HG03139 (cell line): ENCODE measurements at regions not wholly inside any gene's neighbourhood (a gene's known extent, or its start where the extent isn't known, plus 50 kb on each side); places are given as distances from the start of the nearest gene placed in this dataset.

ENCODE experiments used
- ATAC-seq: cut with Tn5 transposase; IDR thresholded peaks from one replicate; pipeline ENCODE4 v1.9.1; 2021; ENCODE audit not compliant: unreplicated experiment

- ATAC-seq, result no peak
Observed at GRCh38 chr4:113849771-113850170, 88.2 kb upstream of the CAMK2D start.

GRCh38 chr4:113847710-113848109, 86.2 kb upstream of the CAMK2D start:
- ATAC-seq, result no peak

- ATAC-seq, result no peak
Observed at GRCh38 chr4:113846433-113846832, 84.9 kb upstream of the CAMK2D start.

- no peak for ATAC-seq
Observed at GRCh38 chr4:113845138-113845537, 83.6 kb upstream of the CAMK2D start.

- no peak for ATAC-seq
Observed at GRCh38 chr4:113844369-113844768, 82.8 kb upstream of the CAMK2D start.

- ATAC-seq, result no peak
Observed at GRCh38 chr4:113840861-113841260, 79.3 kb upstream of the CAMK2D start.

- ATAC-seq, result no peak
Observed at GRCh38 chr4:113838460-113838859, 76.9 kb upstream of the CAMK2D start.

- peak; percentile 99 for ATAC-seq
Observed at GRCh38 chr4:113837397-113837796, 75.9 kb upstream of the CAMK2D start.

GRCh38 chr4:113835005-113835404, 73.5 kb upstream of the CAMK2D start:
- no peak for ATAC-seq

GRCh38 chr4:113834298-113834697, 72.8 kb upstream of the CAMK2D start:
- no peak for ATAC-seq

GRCh38 chr4:113832803-113833202, 71.3 kb upstream of the CAMK2D start:
- no peak for ATAC-seq

- ATAC-seq, result no peak
Observed at GRCh38 chr4:113831457-113831856, 69.9 kb upstream of the CAMK2D start.

GRCh38 chr4:113828702-113829101, 67.2 kb upstream of the CAMK2D start:
- ATAC-seq, result no peak

GRCh38 chr4:113827285-113827684, 65.7 kb upstream of the CAMK2D start:
- ATAC-seq, result no peak

- ATAC-seq, result no peak
Observed at GRCh38 chr4:113826421-113826820, 64.9 kb upstream of the CAMK2D start.

GRCh38 chr4:113825272-113825671, 63.7 kb upstream of the CAMK2D start:
- peak; percentile 67 for ATAC-seq

- no peak for ATAC-seq
Observed at GRCh38 chr4:113824396-113824795, 62.9 kb upstream of the CAMK2D start.

- ATAC-seq, result peak; percentile 54
Observed at GRCh38 chr4:113823291-113823659, 61.7 kb upstream of the CAMK2D start.

- ATAC-seq, result peak; percentile 60
Observed at GRCh38 chr4:113822555-113823290, 61.2 kb upstream of the CAMK2D start.

- ATAC-seq, result no peak
Observed at GRCh38 chr4:113821856-113822255, 60.3 kb upstream of the CAMK2D start.

GRCh38 chr4:113820108-113820507, 58.6 kb upstream of the CAMK2D start:
- ATAC-seq, result no peak

- ATAC-seq, result no peak
Observed at GRCh38 chr4:113815826-113816225, 54.3 kb upstream of the CAMK2D start.

- ATAC-seq, result no peak
Observed at GRCh38 chr4:113811359-113811758, 49.8 kb upstream of the CAMK2D start.
